NCI-H2227 (cell line): ENCODE measurements at regions not wholly inside any gene's neighbourhood (a gene's known extent, or its start where the extent isn't known, plus 50 kb on each side); places are given as distances from the start of the nearest gene placed in this dataset.

Source experiments
- DNase-seq: peaks from one replicate; lab custom pipeline; 2025; ENCODE audit not compliant: unreplicated experiment; lab: John Stamatoyannopoulos, UW

- no peak for DNase-seq
Measured at GRCh38 chr9:107198718-107199117, 84.4 kb upstream of the RAD23B start.

- no peak for DNase-seq
Measured at GRCh38 chr9:107208121-107208520, 75.0 kb upstream of the RAD23B start.

GRCh38 chr9:107210775-107211174 lies 72.3 kb upstream of the RAD23B start:
- DNase-seq: no peak

GRCh38 chr9:107211284-107211923 lies 71.7 kb upstream of the RAD23B start:
- DNase-seq: no peak

GRCh38 chr9:107212613-107213012 lies 70.5 kb upstream of the RAD23B start:
- DNase-seq: no peak

- DNase-seq: no peak
Measured at GRCh38 chr9:107213080-107213479, 70.0 kb upstream of the RAD23B start.

GRCh38 chr9:107213561-107214028 lies 69.5 kb upstream of the RAD23B start:
- DNase-seq: no peak

- no peak for DNase-seq
Measured at GRCh38 chr9:107214381-107214780, 68.7 kb upstream of the RAD23B start.

- no peak for DNase-seq
Measured at GRCh38 chr9:107214915-107215314, 68.2 kb upstream of the RAD23B start.

- no peak for DNase-seq
Measured at GRCh38 chr9:107215381-107215780, 67.7 kb upstream of the RAD23B start.

- DNase-seq: no peak
Measured at GRCh38 chr9:107216329-107216728, 66.8 kb upstream of the RAD23B start.

- no peak for DNase-seq
Measured at GRCh38 chr9:107218829-107219485, 64.1 kb upstream of the RAD23B start.

- no peak for DNase-seq
Measured at GRCh38 chr9:107219486-107220077, 63.5 kb upstream of the RAD23B start.

- DNase-seq: no peak
Measured at GRCh38 chr9:107221321-107221720, 61.8 kb upstream of the RAD23B start.

- no peak for DNase-seq
Measured at GRCh38 chr9:107222020-107222522, 61.0 kb upstream of the RAD23B start.

GRCh38 chr9:107223381-107223780 lies 59.7 kb upstream of the RAD23B start:
- no peak for DNase-seq

GRCh38 chr9:107224252-107224651 lies 58.8 kb upstream of the RAD23B start:
- no peak for DNase-seq

- no peak for DNase-seq
Measured at GRCh38 chr9:107226421-107226820, 56.7 kb upstream of the RAD23B start.

GRCh38 chr9:107227774-107228173 lies 55.3 kb upstream of the RAD23B start:
- peak; percentile 11 for DNase-seq

- DNase-seq: peak; percentile 66
Measured at GRCh38 chr9:107228496-107229039, 54.5 kb upstream of the RAD23B start.

GRCh38 chr9:107229241-107229741 lies 53.8 kb upstream of the RAD23B start:
- no peak for DNase-seq
